ENCODE measurements at regions not wholly inside any gene's neighbourhood (a gene's known extent, or its start where the extent isn't known, plus 50 kb on each side); places are given as distances from the start of the nearest gene placed in this dataset.

DNA sequence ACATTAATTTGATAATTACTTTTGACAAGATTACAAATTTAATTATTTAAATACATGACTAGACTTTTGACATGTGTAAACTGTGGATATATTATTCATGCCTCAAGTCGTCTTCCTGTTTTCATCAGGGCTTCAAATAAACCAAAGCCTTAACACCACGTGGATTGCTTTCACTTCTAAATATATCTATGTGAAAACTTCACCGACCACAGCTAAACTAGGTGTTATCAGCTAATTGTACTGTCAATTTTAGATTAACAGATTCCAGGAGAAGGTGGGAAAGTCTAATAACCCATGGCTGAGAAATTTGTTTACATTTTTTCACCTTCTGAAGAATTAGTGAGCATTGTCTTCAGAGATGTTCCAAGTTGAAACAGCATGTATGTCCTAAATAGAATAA lies 494.7 kb upstream of the FAM98A start:
- TF ChIP-seq, protein P1, sequence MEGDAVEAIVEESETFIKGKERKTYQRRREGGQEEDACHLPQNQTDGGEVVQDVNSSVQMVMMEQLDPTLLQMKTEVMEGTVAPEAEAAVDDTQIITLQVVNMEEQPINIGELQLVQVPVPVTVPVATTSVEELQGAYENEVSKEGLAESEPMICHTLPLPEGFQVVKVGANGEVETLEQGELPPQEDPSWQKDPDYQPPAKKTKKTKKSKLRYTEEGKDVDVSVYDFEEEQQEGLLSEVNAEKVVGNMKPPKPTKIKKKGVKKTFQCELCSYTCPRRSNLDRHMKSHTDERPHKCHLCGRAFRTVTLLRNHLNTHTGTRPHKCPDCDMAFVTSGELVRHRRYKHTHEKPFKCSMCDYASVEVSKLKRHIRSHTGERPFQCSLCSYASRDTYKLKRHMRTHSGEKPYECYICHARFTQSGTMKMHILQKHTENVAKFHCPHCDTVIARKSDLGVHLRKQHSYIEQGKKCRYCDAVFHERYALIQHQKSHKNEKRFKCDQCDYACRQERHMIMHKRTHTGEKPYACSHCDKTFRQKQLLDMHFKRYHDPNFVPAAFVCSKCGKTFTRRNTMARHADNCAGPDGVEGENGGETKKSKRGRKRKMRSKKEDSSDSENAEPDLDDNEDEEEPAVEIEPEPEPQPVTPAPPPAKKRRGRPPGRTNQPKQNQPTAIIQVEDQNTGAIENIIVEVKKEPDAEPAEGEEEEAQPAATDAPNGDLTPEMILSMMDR (IDR thresholded peaks at IDR 0.05; ENCODE audit: control extremely low read depth in 1 of 3, insufficient read depth in 1 of 3, low read depth in 1 of 3, low read length in 3 of 3), result no peak
- no peak for TF ChIP-seq POLR2A (IDR thresholded peaks at IDR 0.05; ENCODE audit: control extremely low read depth in 1 of 2, low read depth in 2 of 2, low read length in 2 of 2)

All from H1 (cell line).